ENCODE measurements at regions not wholly inside any gene's neighbourhood (a gene's known extent, or its start where the extent isn't known, plus 50 kb on each side); places are given as distances from the start of the nearest gene placed in this dataset.

DNA sequence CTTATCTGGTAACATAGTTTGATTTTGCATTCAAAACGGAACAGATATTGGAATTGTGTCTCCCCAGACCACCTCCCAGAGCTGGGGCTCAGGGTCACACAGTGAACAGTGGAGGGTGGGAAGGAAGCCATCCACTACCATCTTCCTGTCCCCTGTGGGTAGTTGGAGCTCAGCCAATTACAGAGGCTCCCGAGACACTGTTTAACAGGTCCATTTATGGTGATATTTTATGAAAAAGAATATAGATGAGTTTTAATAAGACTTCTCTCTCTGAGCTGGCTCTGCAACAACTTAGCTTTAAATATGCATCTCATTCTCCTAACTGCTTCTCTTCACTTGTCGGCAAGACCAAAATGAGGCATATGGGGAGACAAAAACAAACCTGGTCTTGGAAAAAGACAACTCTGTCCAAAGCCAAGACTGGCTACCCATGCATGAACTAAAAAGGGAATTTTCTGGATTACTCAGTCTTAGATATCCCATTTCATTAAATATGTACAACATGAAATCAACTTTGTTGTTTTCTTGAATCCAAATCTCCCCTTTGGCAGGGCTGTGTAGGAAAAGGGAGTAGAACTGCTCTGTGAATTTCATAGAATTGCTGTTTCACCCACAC, 83.8 kb upstream of the HOXC13 start:
- TF ChIP-seq, protein P1, sequence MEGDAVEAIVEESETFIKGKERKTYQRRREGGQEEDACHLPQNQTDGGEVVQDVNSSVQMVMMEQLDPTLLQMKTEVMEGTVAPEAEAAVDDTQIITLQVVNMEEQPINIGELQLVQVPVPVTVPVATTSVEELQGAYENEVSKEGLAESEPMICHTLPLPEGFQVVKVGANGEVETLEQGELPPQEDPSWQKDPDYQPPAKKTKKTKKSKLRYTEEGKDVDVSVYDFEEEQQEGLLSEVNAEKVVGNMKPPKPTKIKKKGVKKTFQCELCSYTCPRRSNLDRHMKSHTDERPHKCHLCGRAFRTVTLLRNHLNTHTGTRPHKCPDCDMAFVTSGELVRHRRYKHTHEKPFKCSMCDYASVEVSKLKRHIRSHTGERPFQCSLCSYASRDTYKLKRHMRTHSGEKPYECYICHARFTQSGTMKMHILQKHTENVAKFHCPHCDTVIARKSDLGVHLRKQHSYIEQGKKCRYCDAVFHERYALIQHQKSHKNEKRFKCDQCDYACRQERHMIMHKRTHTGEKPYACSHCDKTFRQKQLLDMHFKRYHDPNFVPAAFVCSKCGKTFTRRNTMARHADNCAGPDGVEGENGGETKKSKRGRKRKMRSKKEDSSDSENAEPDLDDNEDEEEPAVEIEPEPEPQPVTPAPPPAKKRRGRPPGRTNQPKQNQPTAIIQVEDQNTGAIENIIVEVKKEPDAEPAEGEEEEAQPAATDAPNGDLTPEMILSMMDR (IDR thresholded peaks at IDR 0.05; ENCODE audit: low read length, missing control alignments): no peak
- no peak for DNase-seq (ENCODE audit: low read depth)
- H3K4me3 ChIP-seq (replicated peaks; ENCODE audit: low read depth, low read length): no peak overlapping the region

DNA sequence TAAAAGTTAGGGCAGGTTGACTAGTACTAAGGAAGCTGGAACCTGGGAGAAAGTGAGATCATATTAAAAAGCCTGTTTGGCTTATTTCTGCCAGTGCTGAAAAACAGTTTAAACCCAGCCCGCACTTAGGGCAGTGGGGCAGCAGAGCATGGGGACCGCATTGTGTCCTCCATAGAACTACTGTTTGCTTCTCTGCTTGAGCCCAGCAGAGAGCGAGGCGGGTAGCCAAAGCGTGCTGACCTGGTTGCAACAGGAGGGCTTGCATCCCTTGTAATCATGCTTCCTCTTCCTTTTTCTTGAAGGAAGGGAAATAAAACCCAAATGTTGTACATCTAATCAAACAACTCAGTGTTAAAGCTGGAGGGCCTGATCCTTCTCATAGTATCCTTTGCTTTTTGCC, 82.5 kb upstream of the HOXC13 start:
- no peak overlapping the region for H3K4me3 ChIP-seq (replicated peaks; ENCODE audit: low read depth, low read length)
- no peak for DNase-seq (ENCODE audit: low read depth)
- TF ChIP-seq, protein P1 (IDR thresholded peaks at IDR 0.05; ENCODE audit: low read length, missing control alignments): no peak

DNA sequence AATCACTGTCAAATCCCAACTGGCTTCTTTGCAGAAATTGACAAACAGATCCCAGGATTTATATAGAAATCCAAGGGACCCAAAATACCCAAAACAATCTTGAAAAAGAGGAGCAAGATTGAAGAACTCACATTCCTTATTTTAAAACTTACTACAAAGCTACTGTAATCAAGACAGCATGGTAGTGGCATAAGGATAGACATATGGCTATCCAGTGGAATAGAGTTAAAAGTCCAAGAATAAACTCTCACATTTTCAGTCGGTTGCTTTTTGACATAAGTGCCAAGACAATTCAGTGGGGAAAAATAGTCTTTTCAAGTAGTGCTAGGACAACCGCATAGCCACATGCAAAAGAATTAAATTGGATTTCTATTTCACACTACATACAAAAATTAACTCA, 81.0 kb upstream of the HOXC13 start:
- TF ChIP-seq, protein P1 (IDR thresholded peaks at IDR 0.05; ENCODE audit: low read length, missing control alignments): no peak
- no peak overlapping the region for H3K4me3 ChIP-seq (replicated peaks; ENCODE audit: low read depth, low read length)
- DNase-seq (ENCODE audit: low read depth): no peak

DNA sequence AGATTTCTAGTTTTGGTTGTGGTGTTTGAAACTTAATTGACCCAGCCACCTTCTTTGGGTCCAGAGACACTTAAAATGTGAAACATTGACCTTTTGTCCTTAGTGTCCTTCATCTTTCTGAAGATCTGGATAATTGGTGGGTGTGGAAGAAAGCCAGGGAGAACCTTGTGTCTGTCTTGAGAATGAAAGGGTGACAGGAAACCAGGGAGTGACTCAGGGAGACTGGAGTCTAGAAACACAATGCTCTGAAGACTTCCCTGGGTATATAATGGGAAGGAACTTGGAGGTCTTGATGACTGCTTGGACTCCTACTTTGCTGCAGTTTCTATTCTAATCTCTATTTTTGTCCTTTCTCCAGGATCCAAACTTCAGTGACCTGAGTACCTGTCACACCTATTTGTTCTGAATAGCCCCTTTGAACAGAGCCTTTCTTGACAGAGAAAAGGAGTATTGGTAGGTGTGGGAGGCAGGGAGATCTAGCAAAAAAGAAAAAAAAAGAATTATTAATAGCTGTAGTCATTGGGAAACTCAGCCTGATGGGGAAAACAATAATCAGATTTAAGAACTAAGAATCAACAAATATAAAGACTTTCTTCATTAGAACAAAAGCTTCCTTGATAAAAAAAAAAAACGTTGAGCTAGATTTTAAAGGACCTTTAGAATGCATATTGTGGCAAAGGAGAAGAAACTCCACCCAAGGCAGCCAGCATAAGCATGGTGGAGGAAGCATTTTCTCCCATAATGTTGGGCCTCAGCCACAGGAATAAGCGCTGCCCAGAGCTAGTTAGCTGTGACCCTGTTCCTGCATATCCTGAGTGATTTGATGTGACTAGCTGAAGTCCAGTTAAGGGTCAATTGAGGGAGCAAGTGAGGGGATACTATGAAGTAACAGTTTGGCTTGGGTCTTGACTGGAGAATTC, 77.9 kb upstream of the HOXC13 start:
- DNase-seq (ENCODE audit: low read depth): no peak
- TF ChIP-seq, protein P1 (IDR thresholded peaks at IDR 0.05; ENCODE audit: low read length, missing control alignments): no peak
- H3K4me3 ChIP-seq (replicated peaks; ENCODE audit: low read depth, low read length): no peak overlapping the region

DNA sequence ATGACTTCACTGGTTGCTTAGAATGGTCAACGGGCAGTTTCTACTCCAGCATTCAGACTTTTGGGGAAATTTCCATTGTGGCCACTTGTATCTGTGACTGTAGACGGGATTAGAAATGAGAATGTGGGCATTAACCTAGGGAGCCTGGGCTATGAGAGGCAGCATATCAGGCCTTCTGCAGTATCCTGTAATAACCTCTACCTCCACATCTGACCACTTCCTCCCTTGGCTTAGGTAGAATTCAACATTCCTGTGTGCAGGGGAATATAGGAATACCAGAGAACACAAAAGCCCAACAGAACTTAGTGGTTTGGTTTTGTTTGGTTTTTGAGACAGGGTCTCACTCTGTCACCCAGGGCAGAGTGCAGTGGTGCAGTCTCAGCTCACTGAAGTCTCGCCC, 76.4 kb upstream of the HOXC13 start:
- TF ChIP-seq, protein P1 (IDR thresholded peaks at IDR 0.05; ENCODE audit: low read length, missing control alignments): no peak
- H3K4me3 ChIP-seq (replicated peaks; ENCODE audit: low read depth, low read length): no peak overlapping the region
- DNase-seq (ENCODE audit: low read depth): no peak

DNA sequence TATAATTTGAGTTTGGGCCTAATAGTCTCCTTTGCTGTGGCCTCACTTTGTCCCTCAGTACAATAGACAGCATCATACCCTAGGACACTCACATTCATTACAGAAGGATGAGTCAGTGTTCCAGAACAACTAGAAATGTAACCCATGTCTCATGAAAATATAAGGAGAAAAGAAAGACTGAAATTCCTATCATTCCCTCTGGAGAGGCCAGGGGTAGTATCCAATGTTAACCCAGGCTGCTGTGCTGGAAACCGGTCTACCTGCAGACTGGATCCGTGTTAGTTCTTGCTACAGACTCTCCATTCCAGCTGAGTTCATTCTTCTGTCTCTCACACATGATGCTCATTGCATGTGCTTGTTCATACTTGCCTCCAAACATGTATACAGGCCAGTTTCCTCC, 75.8 kb upstream of the HOXC13 start:
- no peak overlapping the region for H3K4me3 ChIP-seq (replicated peaks; ENCODE audit: low read depth, low read length)
- DNase-seq (ENCODE audit: low read depth): peak; percentile 2
- TF ChIP-seq, protein P1 (IDR thresholded peaks at IDR 0.05; ENCODE audit: low read length, missing control alignments): no peak

Measured in fibroblast of pulmonary artery (primary cell).